Urothelium cell line (cell line): ENCODE measurements at regions not wholly inside any gene's neighbourhood (a gene's known extent, or its start where the extent isn't known, plus 50 kb on each side); places are given as distances from the start of the nearest gene placed in this dataset.
"Not testable (repeated sequence)": the region's sequence is repeated elsewhere in the genome, so short reads cannot be mapped to it uniquely, and the experiment has no call there.

ENCODE experiments used
- DNase-seq: peaks from one replicate; pipeline ENCODE4 v3.0.0; 2011; ENCODE audit warnings: low spot score, mixed read lengths
- FAIRE-seq: peaks from 2 replicates; lab custom pipeline; 2011; peaks lifted over from hg19 to GRCh38; lab: Jason Lieb, UNC

- not testable (repeated sequence) for FAIRE-seq, DNase-seq
Measured at GRCh38 chrX:149420566-149420965, 84.5 kb downstream of the IDS start.

DNA sequence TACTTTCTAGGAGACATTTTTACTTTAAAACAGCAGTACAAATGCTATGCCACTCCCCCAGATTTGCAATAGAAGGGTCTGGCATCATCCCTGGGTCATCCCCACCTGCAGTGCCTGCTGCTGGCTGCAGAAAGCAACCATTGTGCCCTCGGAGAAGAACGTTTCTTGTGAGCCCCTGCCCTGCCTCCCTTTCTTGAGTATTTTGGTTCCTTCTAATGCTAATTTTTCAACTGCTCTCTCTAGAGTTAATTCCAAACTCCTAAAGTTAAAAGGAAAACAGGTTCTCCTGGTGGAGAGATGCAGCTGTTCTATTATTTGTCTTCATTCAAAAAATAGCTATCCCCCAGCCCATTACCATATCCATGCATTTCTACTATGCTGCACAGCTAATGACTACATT lies 107.1 kb downstream of the IDS start:
- DNase-seq, result no peak
- no peak for FAIRE-seq

DNA sequence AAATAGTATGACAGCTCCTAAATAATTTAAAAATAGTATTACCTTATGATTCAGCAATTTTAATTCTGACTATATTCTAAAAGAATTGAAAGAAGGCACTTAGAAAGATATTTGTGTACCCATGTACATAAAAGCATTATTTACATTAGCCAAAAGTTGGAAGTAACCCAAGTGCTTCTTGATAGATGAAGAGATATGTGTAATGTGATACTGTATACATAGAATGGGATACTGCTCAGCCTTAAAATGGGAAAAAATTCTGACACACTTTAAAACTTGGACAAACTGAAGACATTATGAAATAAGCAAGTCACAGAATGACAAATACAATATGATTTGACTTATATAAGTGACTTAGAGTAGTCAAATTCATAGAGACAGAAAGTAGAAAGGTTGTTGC lies 112.2 kb downstream of the IDS start:
- DNase-seq (no peak), FAIRE-seq (no peak)

DNA sequence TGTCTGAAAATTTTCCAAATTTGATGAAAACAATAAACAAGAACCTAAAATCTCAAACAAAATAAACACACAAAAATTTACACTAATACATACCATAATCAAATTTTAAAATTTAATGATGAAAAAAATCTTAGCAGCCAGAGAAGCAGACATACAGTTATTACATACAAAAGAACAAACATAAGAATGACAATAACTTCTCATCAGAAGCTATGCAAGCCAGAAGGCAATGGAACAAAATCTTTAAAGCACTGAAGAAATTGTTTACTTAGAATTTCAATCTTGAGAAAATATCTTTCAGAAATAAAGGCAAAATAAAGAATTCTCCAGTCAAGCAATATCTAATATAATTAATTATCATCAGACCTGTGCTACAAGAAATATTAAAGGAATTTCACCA lies 121.3 kb downstream of the IDS start:
- DNase-seq (no peak), FAIRE-seq (no peak)

DNA sequence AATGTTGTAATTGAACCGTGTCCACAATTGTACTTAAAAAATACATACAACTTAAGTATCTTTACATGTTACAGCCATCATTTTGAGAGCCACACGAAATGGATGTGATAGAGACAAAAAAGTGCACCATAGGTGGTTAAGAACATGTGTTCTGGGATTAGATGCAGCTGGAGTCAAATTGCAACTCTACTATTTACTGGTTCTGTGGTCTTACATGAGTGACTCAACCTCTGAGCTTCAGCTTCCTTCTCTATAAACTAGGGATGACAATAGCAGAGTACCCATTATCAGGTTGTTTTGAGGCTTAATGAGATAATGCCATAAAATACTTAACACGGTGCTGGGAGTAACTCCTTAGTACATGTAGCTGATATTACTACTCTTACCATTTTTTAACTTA lies 130.4 kb downstream of the IDS start:
- DNase-seq, result peak; percentile 6
- FAIRE-seq, result no peak

DNA sequence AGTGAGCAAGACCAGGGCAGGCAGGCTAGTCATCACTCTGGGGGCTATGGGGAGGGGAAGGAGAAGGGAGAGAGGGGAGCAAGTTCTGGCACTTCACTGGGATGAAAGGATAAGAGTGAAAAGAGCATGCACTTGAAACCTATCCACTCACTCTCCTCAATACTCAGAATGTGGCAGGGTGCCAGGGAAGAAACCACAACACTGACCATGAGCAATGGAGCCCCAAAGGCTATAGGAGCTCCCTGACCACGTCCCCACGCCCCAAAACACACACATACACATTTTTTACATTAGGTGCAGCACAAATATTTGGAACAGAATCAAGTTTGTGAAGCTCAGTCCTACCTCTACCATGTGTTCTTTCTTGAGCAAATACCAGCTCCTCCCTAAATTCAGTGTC lies 132.2 kb downstream of the IDS start:
- DNase-seq (no peak), FAIRE-seq (no peak)

DNA sequence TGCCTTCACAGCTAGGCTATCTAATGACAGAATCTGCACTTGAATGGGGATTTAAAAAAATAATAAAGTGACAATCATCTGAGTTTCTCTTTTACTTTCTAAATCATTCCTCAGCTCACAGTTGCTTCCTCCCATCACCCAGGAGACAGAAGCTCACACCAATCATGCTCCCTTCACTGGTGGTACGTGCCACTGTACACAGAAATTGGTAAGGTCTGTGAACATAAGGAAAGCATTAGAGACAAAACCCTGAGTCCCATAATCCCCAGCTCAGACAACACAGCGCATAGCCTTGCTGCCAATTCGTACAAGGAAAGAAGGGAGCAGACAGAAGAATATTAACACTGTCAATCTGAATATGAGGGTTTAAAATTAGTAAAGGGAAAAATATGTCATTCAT lies 133.1 kb downstream of the IDS start:
- FAIRE-seq, result no peak
- DNase-seq, result no peak

DNA sequence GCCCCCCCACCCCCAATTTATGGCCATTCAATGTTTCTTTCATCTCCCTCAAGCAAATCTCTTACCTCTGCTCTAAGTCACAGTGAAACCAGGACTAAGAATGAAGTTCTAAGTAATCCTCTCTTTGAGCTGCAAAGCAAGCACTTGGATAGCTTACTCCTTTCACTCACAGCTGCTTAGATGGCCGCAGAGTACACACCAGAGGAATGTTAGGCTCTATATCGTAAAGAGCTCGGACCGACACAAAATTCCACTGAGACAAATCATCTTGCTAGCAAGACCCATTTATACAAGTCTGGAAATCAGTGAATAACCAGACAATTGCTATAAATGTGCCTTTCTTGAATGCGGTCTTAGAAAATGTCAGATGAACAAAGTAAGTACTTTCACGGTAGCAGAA lies 135.0 kb downstream of the IDS start:
- DNase-seq, result no peak
- FAIRE-seq, result no peak

- no peak for FAIRE-seq
- no peak for DNase-seq
Measured at GRCh38 chrX:149365552-149365951, 139.6 kb downstream of the IDS start.

GRCh38 chrX:149365061-149365460 lies 140.0 kb downstream of the IDS start:
- DNase-seq, result peak; percentile 11
- FAIRE-seq, result no peak

DNA sequence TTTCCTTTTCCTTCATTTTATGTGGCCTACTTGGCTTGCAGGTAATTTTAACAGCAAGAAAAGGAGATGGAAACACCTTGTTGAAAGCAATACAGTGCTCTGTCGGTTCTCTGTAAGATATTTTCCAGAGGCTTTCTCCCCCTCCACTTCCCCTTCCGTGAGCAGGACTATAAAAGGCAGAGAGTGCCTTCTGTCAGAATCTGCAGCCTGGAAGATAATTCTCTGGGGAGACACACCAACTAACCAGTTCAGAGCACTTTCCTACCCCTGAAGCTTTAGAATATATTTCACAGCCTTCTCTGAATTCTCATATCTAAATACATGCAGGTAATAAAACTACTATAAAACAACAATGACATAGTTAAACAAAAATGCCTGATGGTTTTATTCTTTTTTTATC lies 141.1 kb downstream of the IDS start:
- FAIRE-seq, result no peak
- no peak for DNase-seq

DNA sequence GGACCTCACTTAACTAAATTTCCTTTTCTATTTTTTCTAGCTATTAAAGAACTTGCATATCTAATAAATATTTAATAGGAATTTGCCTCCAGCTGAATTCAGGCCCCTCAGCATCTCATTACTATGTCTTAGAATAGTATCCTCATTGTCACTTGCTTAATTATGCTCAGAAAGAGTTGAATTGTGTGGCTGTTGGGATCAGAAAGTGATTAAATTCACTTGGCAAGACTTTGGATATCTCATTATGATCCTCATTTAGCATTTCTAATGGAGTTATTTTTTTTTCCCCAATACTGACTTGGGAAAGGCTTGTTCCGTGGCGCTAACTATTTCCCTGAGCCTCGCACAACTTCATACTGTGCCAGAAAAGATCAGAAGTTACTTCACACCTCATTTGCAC lies 158.8 kb downstream of the IDS start:
- no peak for DNase-seq
- no peak for FAIRE-seq

GRCh38 chrX:149322316-149322715 lies 182.8 kb downstream of the IDS start:
- FAIRE-seq (no peak), DNase-seq (no peak)

GRCh38 chrX:149313871-149314371 lies 191.2 kb downstream of the IDS start:
- no peak for FAIRE-seq
- DNase-seq, result no peak

DNA sequence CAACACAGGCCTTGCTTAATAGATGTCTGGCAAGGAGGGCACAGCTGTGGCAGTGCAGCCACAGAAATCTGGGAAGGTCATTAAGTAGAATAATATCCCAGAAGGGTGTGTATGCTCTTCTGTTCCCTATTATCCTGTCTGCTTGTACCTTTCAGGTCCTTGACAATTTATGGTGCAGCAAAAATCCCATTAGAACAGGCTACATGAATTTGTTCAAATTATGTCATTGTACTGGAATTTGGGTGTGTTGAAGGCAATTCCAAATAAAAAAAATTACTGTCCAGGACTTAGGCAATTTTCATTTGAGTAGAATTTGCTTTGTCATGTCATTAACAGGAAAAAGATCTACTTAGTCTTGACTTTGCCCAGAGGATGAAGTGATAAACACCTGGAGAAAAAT lies 192.1 kb downstream of the IDS start:
- DNase-seq (peak; percentile 2), FAIRE-seq (no peak)

DNA sequence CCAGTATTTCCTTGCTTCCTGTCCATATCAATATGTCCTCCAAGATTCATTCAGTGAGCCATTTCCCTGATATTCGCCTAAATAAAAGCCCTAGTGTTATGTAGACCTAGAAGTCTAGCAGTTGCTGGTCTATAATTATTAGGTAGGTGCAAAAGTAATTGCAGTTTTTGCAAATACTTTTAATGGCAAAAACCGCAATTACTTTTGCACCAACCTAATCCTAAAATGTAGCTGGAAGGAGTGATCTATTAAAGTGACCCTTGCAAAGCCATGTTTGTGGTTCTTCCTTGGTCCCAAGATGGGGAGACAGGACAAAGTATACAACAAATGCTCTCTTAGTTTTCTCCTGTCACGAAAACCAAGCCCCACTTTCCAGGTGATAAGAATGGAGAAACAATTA lies 193.0 kb downstream of the IDS start:
- DNase-seq (no peak), FAIRE-seq (no peak)

- DNase-seq (no peak), FAIRE-seq (no peak)
Measured at GRCh38 chrX:149302705-149303104, 202.4 kb downstream of the IDS start.

DNA sequence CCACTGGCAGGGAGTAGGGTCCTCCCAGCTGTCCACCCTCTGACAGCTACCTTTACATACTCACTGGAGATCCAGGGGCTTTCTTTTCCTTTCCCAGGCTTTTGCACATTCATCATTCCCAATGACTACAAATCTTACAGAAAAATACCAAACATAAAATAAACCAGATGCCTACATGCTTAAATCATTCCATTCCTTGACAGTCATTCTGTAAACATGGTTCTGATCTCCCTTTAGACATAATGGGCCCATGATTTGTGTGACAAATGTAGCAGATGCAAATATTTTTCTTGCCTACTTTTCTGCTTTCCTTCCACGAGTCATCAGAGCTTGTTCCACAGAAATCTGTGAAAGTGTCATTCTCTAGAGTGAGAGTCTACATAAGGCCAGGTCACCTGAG lies 207.0 kb downstream of the IDS start:
- DNase-seq, result no peak
- no peak for FAIRE-seq

DNA sequence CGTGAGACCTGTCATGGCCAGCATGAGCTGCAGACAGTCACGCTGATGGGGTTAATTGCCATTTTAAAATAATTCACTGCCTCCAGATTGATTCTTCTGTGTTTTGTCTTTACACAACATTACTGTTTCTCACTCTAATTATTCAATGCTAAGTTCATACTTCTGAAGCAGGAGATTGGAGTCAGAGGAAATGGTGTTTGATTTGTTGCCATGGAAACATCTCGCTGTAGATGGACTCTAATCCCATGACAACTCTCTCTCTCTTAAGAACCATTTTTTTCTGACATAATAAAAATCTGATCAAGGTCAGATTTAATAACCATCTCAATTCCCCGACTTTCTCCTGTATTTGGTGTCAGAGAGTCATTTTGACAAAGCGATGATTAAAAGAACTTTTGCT lies 209.0 kb downstream of the IDS start:
- DNase-seq (no peak), FAIRE-seq (no peak)

DNA sequence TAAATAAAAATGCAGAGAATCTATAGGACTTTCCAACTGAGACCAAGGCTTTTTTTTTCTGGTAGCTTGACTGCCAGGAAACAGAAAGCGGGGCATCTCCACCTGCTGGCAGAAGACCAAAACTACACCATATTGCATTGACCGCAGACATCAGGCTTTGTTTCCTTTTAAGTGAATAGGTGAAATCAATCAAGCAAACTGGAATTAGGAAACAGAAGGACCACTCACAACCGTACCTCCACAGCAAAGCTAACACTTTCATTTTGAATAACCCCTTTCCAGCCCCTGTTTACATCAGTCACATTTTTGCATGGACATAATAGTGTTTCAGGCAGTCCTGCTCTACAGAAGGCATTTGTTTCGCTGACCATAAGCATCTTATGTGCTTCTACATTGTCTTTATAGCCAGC lies 218.2 kb downstream of the IDS start:
- no peak for FAIRE-seq

DNA sequence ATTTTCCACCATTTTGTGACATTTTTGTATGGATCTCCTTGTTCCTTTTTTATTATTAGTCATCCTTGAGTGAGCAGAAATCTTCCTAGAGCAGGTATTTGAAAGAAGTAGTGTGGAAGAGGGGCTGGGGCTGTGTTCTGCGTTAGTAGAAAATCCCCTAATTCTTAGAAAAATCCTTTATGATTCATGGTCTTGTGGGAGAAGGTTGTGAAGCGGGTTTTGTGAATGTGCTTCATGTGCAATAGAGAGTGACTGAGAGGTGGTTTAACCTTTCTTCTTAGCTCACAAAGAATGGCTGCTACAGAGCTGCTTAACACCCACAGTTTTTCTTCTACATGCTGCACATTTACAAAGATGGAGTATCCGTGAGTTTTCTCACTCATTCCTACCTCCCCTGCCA lies 220.5 kb downstream of the IDS start:
- FAIRE-seq (no peak), DNase-seq (no peak)

More for the DNA sequence above, 218.2 kb downstream of the IDS start:
- DNase-seq, result peak; percentile 11

DNA sequence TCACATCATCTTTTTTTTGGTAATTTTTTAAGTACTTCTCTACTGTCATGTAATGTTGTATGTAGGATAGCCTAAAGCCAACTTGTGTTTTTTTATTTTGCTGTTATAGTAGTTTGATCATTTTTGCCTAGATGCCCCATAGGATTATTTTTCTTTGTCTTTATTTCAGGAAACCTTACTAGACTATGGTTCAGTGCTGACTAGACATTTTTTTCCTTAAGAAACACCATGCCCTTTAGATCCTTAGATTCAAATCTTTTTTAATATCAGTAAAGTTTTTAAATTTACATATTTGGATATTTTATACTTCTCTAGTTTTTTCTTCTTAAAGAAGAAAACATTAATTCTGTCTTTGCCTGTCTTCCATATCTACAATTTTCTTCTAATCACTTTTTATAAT lies 221.3 kb downstream of the IDS start:
- FAIRE-seq (no peak), DNase-seq (no peak)

DNA sequence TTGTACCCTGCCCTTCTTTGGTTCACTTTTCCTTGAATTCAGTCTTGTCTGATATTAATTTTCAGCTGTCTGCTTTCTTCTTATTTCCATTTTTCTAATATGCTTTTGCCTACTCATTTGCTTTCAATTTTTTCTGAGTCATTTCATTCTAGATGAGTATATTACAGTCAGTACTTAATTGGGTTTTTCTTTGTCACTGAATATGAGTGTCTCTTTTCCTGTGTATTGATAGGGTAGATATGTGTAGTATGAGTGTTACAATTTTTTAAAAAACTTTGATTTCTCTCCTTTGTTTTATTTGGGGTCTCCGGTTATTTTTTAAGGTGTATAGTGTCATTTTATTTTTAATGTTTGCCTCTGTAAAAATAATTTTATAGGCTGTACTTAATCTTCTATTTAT lies 222.2 kb downstream of the IDS start:
- FAIRE-seq (no peak), DNase-seq (no peak)

GRCh38 chrX:149280011-149280410 lies 225.1 kb downstream of the IDS start:
- DNase-seq, result no peak
- FAIRE-seq, result no peak
